Astrocyte (in vitro differentiated cells and primary cell): ENCODE measurements at regions not wholly inside any gene's neighbourhood (a gene's known extent, or its start where the extent isn't known, plus 50 kb on each side); places are given as distances from the start of the nearest gene placed in this dataset.
A peak's percentile ranks its signal among the peaks of the same experiment; 100 is the strongest.

Experiments used
- DNase-seq: peaks from one replicate; pipeline ENCODE4 v3.0.0-alpha.2; 2010; ENCODE audit warnings: low read depth
- FAIRE-seq: peaks from 2 replicates; lab custom pipeline; 2011; peaks lifted over from hg19 to GRCh38; lab: Jason Lieb, UNC
- H2AFZ ChIP-seq: 2 replicates; pipeline ENCODE4 v1.6.0; 2012; ENCODE audit warnings: low read depth, low read length, inconsistent platforms
- H3K27ac ChIP-seq: 2 replicates; pipeline ENCODE4 v1.5.1; 2011; ENCODE audit warnings: low read depth, low read length, inconsistent platforms
- H3K27me3 ChIP-seq: 2 replicates; pipeline ENCODE4 v1.6.0; 2011; ENCODE audit warnings: low read length, inconsistent platforms; ENCODE audit not compliant: insufficient read depth
- H3K36me3 ChIP-seq: 2 replicates; pipeline ENCODE4 v1.5.1; 2011; ENCODE audit warnings: low read length, inconsistent platforms; ENCODE audit not compliant: insufficient read depth
- H3K4me1 ChIP-seq: 2 replicates; pipeline ENCODE4 v1.5.1; 2011; ENCODE audit warnings: low read length, inconsistent platforms; ENCODE audit not compliant: insufficient read depth
- H3K4me2 ChIP-seq: 2 replicates; pipeline ENCODE4 v1.6.0; 2012; ENCODE audit warnings: low read length, inconsistent platforms
- H3K4me3 ChIP-seq: 2 replicates; pipeline ENCODE4 v1.5.1; 2011; ENCODE audit warnings: low read depth, mild to moderate bottlenecking, low read length, inconsistent platforms; ENCODE audit not compliant: insufficient read depth
- H3K79me2 ChIP-seq: 2 replicates; pipeline ENCODE4 v1.6.0; 2012; ENCODE audit warnings: mild to moderate bottlenecking, low read length, inconsistent platforms; ENCODE audit not compliant: insufficient read depth
- H3K9ac ChIP-seq: 2 replicates; pipeline ENCODE4 v1.6.0; 2012; ENCODE audit warnings: mild to moderate bottlenecking, low read length, inconsistent platforms
- H3K9me3 ChIP-seq: 2 replicates; pipeline ENCODE4 v1.5.1; 2012; ENCODE audit warnings: low read depth, mild to moderate bottlenecking, low read length, inconsistent platforms; ENCODE audit not compliant: insufficient read depth
- H4K20me1 ChIP-seq: 2 replicates; pipeline ENCODE4 v1.6.0; 2012; ENCODE audit warnings: low read length, inconsistent platforms; ENCODE audit not compliant: insufficient read depth
- H3K27ac Mint-ChIP-seq: one replicate; pipeline ENCODE4 v1.8.0; 2021; ENCODE audit warnings: mild to moderate bottlenecking, mixed read lengths; ENCODE audit not compliant: unreplicated experiment
- H3K27me3 Mint-ChIP-seq: one replicate; pipeline ENCODE4 v1.8.0; 2021; ENCODE audit warnings: low read depth, mixed read lengths; ENCODE audit not compliant: unreplicated experiment
- H3K36me3 Mint-ChIP-seq: one replicate; pipeline ENCODE4 v1.8.0; 2021; ENCODE audit warnings: low read depth, mixed read lengths; ENCODE audit not compliant: unreplicated experiment
- H3K4me1 Mint-ChIP-seq: one replicate; pipeline ENCODE4 v1.8.0; 2021; ENCODE audit warnings: low read depth, mixed read lengths; ENCODE audit not compliant: unreplicated experiment
- H3K4me3 Mint-ChIP-seq: one replicate; pipeline ENCODE4 v1.8.0; 2021; ENCODE audit warnings: mild to moderate bottlenecking, moderate library complexity, mixed read lengths; ENCODE audit not compliant: unreplicated experiment
- H3K9me3 Mint-ChIP-seq: one replicate; pipeline ENCODE4 v1.8.0; 2021; ENCODE audit warnings: mild to moderate bottlenecking, mixed read lengths; ENCODE audit not compliant: unreplicated experiment
- EZH2 ChIP-seq: IDR thresholded peaks from 2 replicates; pipeline ENCODE4 v1.6.1; 2012; ENCODE audit warnings: mild to moderate bottlenecking, low read length, inconsistent platforms; ENCODE audit not compliant: insufficient read depth
- TF ChIP-seq, protein P1 (sequence below): IDR thresholded peaks from 2 replicates; pipeline ENCODE4 v1.5.1; 2011; ENCODE audit warnings: low read depth, mild to moderate bottlenecking, inconsistent platforms, low read length, moderate library complexity; ENCODE audit not compliant: insufficient read depth

DNA sequence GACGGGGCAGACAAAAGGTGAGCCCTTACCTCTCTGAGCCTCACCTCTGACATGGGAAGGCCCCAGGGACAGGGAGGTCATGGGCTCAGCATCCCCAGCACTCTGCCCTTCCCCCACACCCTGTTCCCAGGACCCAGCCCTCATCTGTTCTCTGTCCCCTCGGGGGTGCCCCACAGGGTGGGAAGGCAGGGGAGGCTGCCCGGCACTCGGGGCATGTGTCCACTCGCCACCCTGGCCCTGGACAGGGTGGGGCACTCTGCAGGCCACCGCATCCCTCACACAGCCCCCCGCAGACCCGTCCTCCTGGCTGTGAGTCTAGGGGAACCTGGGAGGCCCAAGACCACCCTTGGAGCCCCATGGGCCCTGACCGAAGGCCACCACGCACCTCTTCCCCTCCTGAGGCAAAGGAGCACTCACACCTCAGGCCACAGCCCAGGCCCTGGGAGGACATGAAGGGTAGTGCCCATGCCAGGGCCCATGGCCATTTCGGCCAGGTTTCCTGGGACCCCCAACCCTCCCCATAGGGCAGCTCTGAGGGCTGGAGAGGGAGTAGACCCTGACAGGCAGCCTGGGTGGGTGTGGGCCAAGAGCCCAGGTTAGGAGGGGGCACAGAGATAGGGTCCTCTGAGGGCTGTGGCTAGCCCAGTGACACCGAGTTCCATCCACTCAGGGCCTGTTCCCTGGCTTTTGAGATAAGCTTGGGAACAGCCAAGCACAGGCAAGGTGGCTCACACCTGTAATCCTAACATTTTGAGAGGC lies 193.1 kb downstream of the IGLL1 start:
- Histone ChIP-seq H3K36me3 (no peaks in the 10 kb centered on the region), H3K9me3 (no peaks in the 10 kb centered on the region), H2AFZ (no peak overlapping the region), H3K4me3 (no peak overlapping the region), H3K9ac (no peak overlapping the region), H3K4me2 (no peak overlapping the region), H3K27ac (no peak overlapping the region), H3K27me3 (no peaks in the 10 kb centered on the region), H3K79me2 (no peaks in the 10 kb centered on the region), H4K20me1 (no peaks in the 10 kb centered on the region), H3K4me1 (no peaks in the 10 kb centered on the region)
- no peaks in the 10 kb centered on the region for H3K36me3 Mint-ChIP-seq
- FAIRE-seq (no peak), DNase-seq (no peak)
- TF ChIP-seq, protein P1, sequence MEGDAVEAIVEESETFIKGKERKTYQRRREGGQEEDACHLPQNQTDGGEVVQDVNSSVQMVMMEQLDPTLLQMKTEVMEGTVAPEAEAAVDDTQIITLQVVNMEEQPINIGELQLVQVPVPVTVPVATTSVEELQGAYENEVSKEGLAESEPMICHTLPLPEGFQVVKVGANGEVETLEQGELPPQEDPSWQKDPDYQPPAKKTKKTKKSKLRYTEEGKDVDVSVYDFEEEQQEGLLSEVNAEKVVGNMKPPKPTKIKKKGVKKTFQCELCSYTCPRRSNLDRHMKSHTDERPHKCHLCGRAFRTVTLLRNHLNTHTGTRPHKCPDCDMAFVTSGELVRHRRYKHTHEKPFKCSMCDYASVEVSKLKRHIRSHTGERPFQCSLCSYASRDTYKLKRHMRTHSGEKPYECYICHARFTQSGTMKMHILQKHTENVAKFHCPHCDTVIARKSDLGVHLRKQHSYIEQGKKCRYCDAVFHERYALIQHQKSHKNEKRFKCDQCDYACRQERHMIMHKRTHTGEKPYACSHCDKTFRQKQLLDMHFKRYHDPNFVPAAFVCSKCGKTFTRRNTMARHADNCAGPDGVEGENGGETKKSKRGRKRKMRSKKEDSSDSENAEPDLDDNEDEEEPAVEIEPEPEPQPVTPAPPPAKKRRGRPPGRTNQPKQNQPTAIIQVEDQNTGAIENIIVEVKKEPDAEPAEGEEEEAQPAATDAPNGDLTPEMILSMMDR: no peak
- TF ChIP-seq EZH2: no peak
- H3K27ac Mint-ChIP-seq: no peak overlapping the region
- no peaks in the 10 kb centered on the region for H3K4me1 Mint-ChIP-seq
- peaks cover 23% of the 10 kb centered on the region for H3K27me3 Mint-ChIP-seq
- H3K9me3 Mint-ChIP-seq: no peaks in the 10 kb centered on the region
- H3K4me3 Mint-ChIP-seq: no peak overlapping the region

DNA sequence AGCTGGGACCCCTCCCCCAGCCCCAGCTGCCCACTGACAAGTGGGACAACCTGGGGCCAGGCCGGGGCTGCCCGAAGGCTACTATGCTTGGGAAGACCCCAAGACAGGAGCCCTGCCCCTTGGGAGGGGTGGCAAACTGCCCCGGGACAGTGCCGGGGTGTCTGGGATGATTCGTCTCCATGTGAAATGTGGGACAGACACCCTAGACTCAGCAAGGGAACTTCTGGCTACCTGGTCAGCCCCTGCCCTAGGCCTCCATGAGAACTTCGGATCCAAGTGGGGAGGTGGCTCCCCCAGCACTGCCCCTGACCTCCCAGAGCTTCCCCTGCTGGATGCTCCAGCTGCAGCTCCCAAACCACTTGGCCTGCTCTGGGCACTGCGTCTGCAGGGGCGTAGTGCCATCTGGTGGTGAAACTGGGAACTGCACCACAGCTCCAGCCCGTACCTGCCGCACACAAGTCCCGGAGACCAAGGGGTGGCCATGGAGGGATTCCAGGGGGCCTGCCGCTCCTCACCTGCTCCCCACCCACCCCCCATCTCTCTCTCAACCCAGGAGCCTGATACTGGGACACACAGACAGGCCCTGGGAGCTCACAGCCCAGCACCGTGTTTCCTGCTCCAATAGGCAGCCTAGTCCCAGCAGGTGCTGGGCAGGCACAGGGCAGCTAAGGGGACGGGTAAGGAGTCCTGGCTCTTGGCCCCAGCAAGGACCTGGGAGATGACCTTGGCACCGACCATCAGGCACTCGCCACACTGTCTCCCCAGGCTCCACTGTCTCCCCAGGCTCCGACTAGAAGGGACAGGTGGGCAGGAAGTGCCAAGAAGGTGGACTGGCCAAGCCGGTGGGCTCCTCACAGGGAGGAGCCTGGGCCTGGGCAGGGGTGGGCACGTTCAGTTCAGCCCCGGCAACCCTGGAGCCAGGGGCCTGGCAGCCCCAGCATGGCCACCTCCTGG lies 194.1 kb downstream of the IGLL1 start:
- H3K4me3 ChIP-seq: no peak overlapping the region
- Mint-ChIP-seq H3K36me3 (no peaks in the 10 kb centered on the region), H3K27me3 (peaks cover 20% of the 10 kb centered on the region), H3K4me1 (no peaks in the 10 kb centered on the region), H3K9me3 (no peaks in the 10 kb centered on the region), H3K4me3 (no peak overlapping the region), H3K27ac (no peak overlapping the region)
- H4K20me1 ChIP-seq: no peaks in the 10 kb centered on the region
- no peaks in the 10 kb centered on the region for H3K9me3 ChIP-seq
- no peaks in the 10 kb centered on the region for H3K36me3 ChIP-seq
- H3K27ac ChIP-seq: no peak overlapping the region
- no peak overlapping the region for H2AFZ ChIP-seq
- H3K27me3 ChIP-seq: no peaks in the 10 kb centered on the region
- no peaks in the 10 kb centered on the region for H3K79me2 ChIP-seq
- H3K4me2 ChIP-seq: no peak overlapping the region
- no peaks in the 10 kb centered on the region for H3K4me1 ChIP-seq
- FAIRE-seq: no peak
- DNase-seq: peak; percentile 48
- TF ChIP-seq, protein P1: peak; percentile 70
- TF ChIP-seq EZH2: no peak
- no peak overlapping the region for H3K9ac ChIP-seq
